HepG2 (cell line): ENCODE measurements at regions not wholly inside any gene's neighbourhood (a gene's known extent, or its start where the extent isn't known, plus 50 kb on each side); places are given as distances from the start of the nearest gene placed in this dataset.

ENCODE experiments used
- ATAC-seq: fragments of 200-7000 bp; cut with Tn5 transposase; 3 replicates; pipeline ENCODE4 v1.9.1; 2020; ENCODE audit warnings: mild to moderate bottlenecking, moderate library complexity
- BruUV-seq: library from RNA; stranded (reverse); fragments of 400-500 nt; replicated peaks from 2 replicates; lab custom pipeline; 2021; lab: Mats Ljungman, UMichigan
- CTCF ChIA-PET: fragments of 300-600 bp; formaldehyde crosslinking; extraction: SDS; loops from one replicate; lab custom pipeline; 2021; ENCODE audit warnings: low total read pairs, inconsistent platforms, low intra/inter-chr PET ratio; lab: Yijun Ruan, JAX
- POLR2A ChIA-PET: fragments of 350-600 bp; sonication (Branson Sonifier 250); formaldehyde crosslinking; loops from one replicate; lab custom pipeline; 2020; ENCODE audit warnings: antibody characterized with exemption, inconsistent platforms; lab: Yijun Ruan, JAX
- DNase-seq: peaks from one replicate; pipeline ENCODE4 v3.0.0-alpha.2; 2015; ENCODE audit warnings: low spot score
- FAIRE-seq: peaks from 3 replicates; lab custom pipeline; 2011; peaks lifted over from hg19 to GRCh38; lab: Jason Lieb, UNC
- H2AFZ ChIP-seq: one replicate; pipeline ENCODE4 v1.6.1; 2011; ENCODE audit warnings: low read length, inconsistent platforms
- H3K27ac ChIP-seq: fragments of 300-600 bp; 3 replicates; pipeline ENCODE4 v1.8.0; 2011; ENCODE audit warnings: mixed run types, mild to moderate bottlenecking, mixed read lengths, low read length, inconsistent platforms; ENCODE audit not compliant: insufficient read depth; ENCODE audit errors: extremely low read length
- H3K27me3 ChIP-seq, 2 experiments: fragments of 200-600 bp in 1 of 2; 2 replicates in 1 of 2; 3 replicates in 1 of 2; pipeline versions ENCODE4 v1.6.0 to v1.8.0; 2011; ENCODE audit warnings: low read length in 2 of 2, mild to moderate bottlenecking in 2 of 2, moderate library complexity in 2 of 2, inconsistent platforms in 1 of 2; ENCODE audit not compliant: insufficient read depth in 2 of 2, control insufficient read depth in 1 of 2
- H3K36me3 ChIP-seq, 2 experiments: fragments of 200-600 bp in 1 of 2; replicated peaks in 1 of 2; 2 replicates in 1 of 2; 3 replicates in 1 of 2; pipeline versions ENCODE4 v1.5.1 to v1.8.0; 2011; ENCODE audit warnings: low read length in 2 of 2, inconsistent platforms in 1 of 2; ENCODE audit not compliant: insufficient read depth in 2 of 2, control insufficient read depth in 1 of 2
- H3K4me1 ChIP-seq: 2 replicates; pipeline ENCODE4 v1.5.1; 2012; ENCODE audit warnings: low read length, inconsistent platforms; ENCODE audit not compliant: insufficient read depth
- H3K4me2 ChIP-seq: 2 replicates; pipeline ENCODE4 v1.6.0; 2011; ENCODE audit warnings: low read depth, low read length, inconsistent platforms
- H3K4me3 ChIP-seq, 3 experiments: fragments of 200-600 bp in 1 of 3; sonication (generic), shearing (Covaris generic) in 1 of 3; replicated peaks in 1 of 3; 2 replicates each; pipeline ENCODE4 v1.5.1; 2011 to 2016; ENCODE audit warnings: low read length in 3 of 3, inconsistent platforms in 2 of 3, low read depth in 2 of 3, mild to moderate bottlenecking in 2 of 3, control low read depth in 1 of 3, mixed read lengths in 1 of 3; ENCODE audit not compliant: insufficient read depth in 1 of 3
- H3K79me2 ChIP-seq: one replicate; pipeline ENCODE4 v1.6.1; 2011; ENCODE audit warnings: low read length, inconsistent platforms; ENCODE audit not compliant: insufficient read depth
- H3K9ac ChIP-seq: 2 replicates; pipeline ENCODE4 v1.6.0; 2011; ENCODE audit warnings: mild to moderate bottlenecking, low read depth, low read length, inconsistent platforms; ENCODE audit not compliant: insufficient read depth
- H3K9me3 ChIP-seq: 2 replicates; pipeline ENCODE4 v1.5.1; 2012; ENCODE audit warnings: mild to moderate bottlenecking, low read length
- H4K20me1 ChIP-seq: 2 replicates; pipeline ENCODE4 v1.6.0; 2011; ENCODE audit warnings: inconsistent platforms, mild to moderate bottlenecking, low read length, moderate library complexity; ENCODE audit not compliant: insufficient read depth
- ATF1 ChIP-seq: IDR thresholded peaks from 2 replicates; pipeline ENCODE4 v1.6.1; 2016; ENCODE audit warnings: mild to moderate bottlenecking, control low read depth
- FOXO1 ChIP-seq: sonication (generic); formaldehyde crosslinking; IDR thresholded peaks from 2 replicates; pipeline ENCODE4 v1.4.0; 2020; ENCODE audit warnings: missing genetic modification reagents
- NR2C2 ChIP-seq: sonication (generic); formaldehyde crosslinking; IDR thresholded peaks from 2 replicates; pipeline ENCODE4 v1.4.0; 2020; ENCODE audit warnings: missing genetic modification reagents, mild to moderate bottlenecking, moderate library complexity, borderline replicate concordance
- PHB2 ChIP-seq: fragments of 450-650 bp; IDR thresholded peaks from 2 replicates; pipeline ENCODE4 v1.6.1; 2018; ENCODE audit not compliant: partially characterized antibody
- RBFOX2 ChIP-seq: fragments of 200-400 bp; formaldehyde crosslinking; IDR thresholded peaks from 2 replicates; pipeline ENCODE4 v1.6.1; 2017; ENCODE audit warnings: low read depth, mild to moderate bottlenecking, low read length
- SRY ChIP-seq: sonication (generic); formaldehyde crosslinking; IDR thresholded peaks from 2 replicates; pipeline ENCODE4 v1.8.0; 2022; ENCODE audit warnings: mild to moderate bottlenecking, missing genetic modification reagents
- ZNF225 ChIP-seq: sonication (generic); formaldehyde crosslinking; IDR thresholded peaks from 2 replicates; pipeline ENCODE4 v1.4.0; 2020; ENCODE audit warnings: mild to moderate bottlenecking, missing genetic modification reagents
- ZNF230 ChIP-seq: sonication (generic); formaldehyde crosslinking; IDR thresholded peaks from 2 replicates; pipeline ENCODE4 v1.4.0; 2020; ENCODE audit warnings: mild to moderate bottlenecking, missing genetic modification reagents
- ZNF414 ChIP-seq: sonication (generic); formaldehyde crosslinking; IDR thresholded peaks from 2 replicates; pipeline ENCODE4 v1.5.0; 2020; ENCODE audit warnings: missing genetic modification reagents
- ZNF451 ChIP-seq: sonication (generic); formaldehyde crosslinking; IDR thresholded peaks from 2 replicates; pipeline ENCODE4 v1.5.0; 2020; ENCODE audit warnings: mild to moderate bottlenecking, missing genetic modification reagents
- ZNF569 ChIP-seq: sonication (generic); formaldehyde crosslinking; IDR thresholded peaks from 2 replicates; pipeline ENCODE4 v1.5.0; 2020; ENCODE audit warnings: mild to moderate bottlenecking, missing genetic modification reagents, moderate library complexity, borderline replicate concordance
- ZNF775 ChIP-seq: sonication (generic); formaldehyde crosslinking; IDR thresholded peaks from 2 replicates; pipeline ENCODE4 v1.4.0; 2020; ENCODE audit warnings: missing genetic modification reagents, mild to moderate bottlenecking, moderate library complexity, borderline replicate concordance
- ZZZ3 ChIP-seq: sonication (generic); formaldehyde crosslinking; IDR thresholded peaks from 2 replicates; pipeline ENCODE4 v1.4.0; 2020; ENCODE audit warnings: missing genetic modification reagents, mild to moderate bottlenecking, borderline replicate concordance
- WGBS: methylation state at CpG from one replicate; pipeline ENCODE4 v1.1.6; 2017; ENCODE audit warnings: low lambda C conversion rate; 5-methylcytosine and 5-hydroxymethylcytosine counted together
- in situ Hi-C: cut with HindIII; loops from 2 replicates; pipeline ENCODE4 v1.10.0; 2017; ENCODE audit warnings: low pct_unique_long_range_greater_than_20kb; ENCODE audit not compliant: extremely low pct_ligation_motif_present
- intact Hi-C: fragments of 100-400 bp; cut with micrococcal nuclease; formaldehyde crosslinking; loops from one replicate; pipeline ENCODE4 v1.10.0; 2022; ENCODE audit not compliant: unreplicated experiment
- TF ChIP-seq, protein P1 (sequence below): sonication (generic); formaldehyde crosslinking; IDR thresholded peaks from 2 replicates; pipeline ENCODE4 v1.4.0; 2020; ENCODE audit warnings: missing genetic modification reagents
- TF ChIP-seq, protein P2 (sequence below): sonication (generic); formaldehyde crosslinking; IDR thresholded peaks from 2 replicates; pipeline ENCODE4 v1.8.0; 2022; ENCODE audit warnings: missing genetic modification reagents, low read depth, mild to moderate bottlenecking, borderline replicate concordance

GRCh38 chr13:89352384-89352783, 1681.2 kb downstream of the SLITRK5 start:
- H2AFZ ChIP-seq, result no peak overlapping the region
- H3K9me3 ChIP-seq, result no peaks in the 10 kb centered on the region
- in situ Hi-C loops (no loop called here), intact Hi-C loops (no loop called here)
- TF ChIP-seq ZNF569 (CRISPR knock-in tag) (no peak), FOXO1 (CRISPR knock-in tag) (no peak), ZNF225 (CRISPR knock-in tag) (no peak), ZNF775 (CRISPR knock-in tag) (no peak), PHB2 (no peak), ZZZ3 (CRISPR knock-in tag) (no peak), NR2C2 (CRISPR knock-in tag) (no peak), ZNF451 (CRISPR knock-in tag) (no peak), ZNF230 (CRISPR knock-in tag) (no peak), RBFOX2 (no peak), SRY (CRISPR knock-in tag) (no peak), ATF1 (CRISPR knock-in tag) (no peak), ZNF414 (CRISPR knock-in tag) (no peak)
- TF ChIP-seq, protein P1, sequence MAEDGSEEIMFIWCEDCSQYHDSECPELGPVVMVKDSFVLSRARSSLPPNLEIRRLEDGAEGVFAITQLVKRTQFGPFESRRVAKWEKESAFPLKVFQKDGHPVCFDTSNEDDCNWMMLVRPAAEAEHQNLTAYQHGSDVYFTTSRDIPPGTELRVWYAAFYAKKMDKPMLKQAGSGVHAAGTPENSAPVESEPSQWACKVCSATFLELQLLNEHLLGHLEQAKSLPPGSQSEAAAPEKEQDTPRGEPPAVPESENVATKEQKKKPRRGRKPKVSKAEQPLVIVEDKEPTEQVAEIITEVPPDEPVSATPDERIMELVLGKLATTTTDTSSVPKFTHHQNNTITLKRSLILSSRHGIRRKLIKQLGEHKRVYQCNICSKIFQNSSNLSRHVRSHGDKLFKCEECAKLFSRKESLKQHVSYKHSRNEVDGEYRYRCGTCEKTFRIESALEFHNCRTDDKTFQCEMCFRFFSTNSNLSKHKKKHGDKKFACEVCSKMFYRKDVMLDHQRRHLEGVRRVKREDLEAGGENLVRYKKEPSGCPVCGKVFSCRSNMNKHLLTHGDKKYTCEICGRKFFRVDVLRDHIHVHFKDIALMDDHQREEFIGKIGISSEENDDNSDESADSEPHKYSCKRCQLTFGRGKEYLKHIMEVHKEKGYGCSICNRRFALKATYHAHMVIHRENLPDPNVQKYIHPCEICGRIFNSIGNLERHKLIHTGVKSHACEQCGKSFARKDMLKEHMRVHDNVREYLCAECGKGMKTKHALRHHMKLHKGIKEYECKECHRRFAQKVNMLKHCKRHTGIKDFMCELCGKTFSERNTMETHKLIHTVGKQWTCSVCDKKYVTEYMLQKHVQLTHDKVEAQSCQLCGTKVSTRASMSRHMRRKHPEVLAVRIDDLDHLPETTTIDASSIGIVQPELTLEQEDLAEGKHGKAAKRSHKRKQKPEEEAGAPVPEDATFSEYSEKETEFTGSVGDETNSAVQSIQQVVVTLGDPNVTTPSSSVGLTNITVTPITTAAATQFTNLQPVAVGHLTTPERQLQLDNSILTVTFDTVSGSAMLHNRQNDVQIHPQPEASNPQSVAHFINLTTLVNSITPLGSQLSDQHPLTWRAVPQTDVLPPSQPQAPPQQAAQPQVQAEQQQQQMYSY, result no peak
- TF ChIP-seq, protein P2, sequence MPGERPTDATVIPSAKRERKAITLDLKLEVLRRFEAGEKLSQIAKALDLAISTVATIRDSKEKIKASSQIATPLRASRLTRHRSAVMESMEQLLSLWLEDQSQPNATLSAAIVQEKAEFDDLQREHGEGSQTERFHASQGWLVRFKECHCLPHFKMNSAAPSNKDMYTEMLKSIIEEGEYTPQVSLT, result no peak
- H3K9ac ChIP-seq, result no peak overlapping the region
- no peaks in the 10 kb centered on the region for H3K27me3 ChIP-seq
- WGBS, result 0% methylated on average over 2 of the region's 2 CpGs
- H3K4me2 ChIP-seq, result no peak overlapping the region
- no TSS peak for BruUV-seq
- POLR2A ChIA-PET, result no interaction called here
- H3K36me3 ChIP-seq, result no peaks in the 10 kb centered on the region
- ATAC-seq, result no peak
- H4K20me1 ChIP-seq, result no peaks in the 10 kb centered on the region
- no peak for FAIRE-seq
- no peaks in the 10 kb centered on the region for H3K4me1 ChIP-seq
- H3K4me3 ChIP-seq, result no peak overlapping the region
- no peaks in the 10 kb centered on the region for H3K79me2 ChIP-seq
- no peak overlapping the region for H3K27ac ChIP-seq
- CTCF ChIA-PET, result no interaction called here
- no peak for DNase-seq
